Activated naive CD4-positive, alpha-beta T cell treated with anti-CD3 and anti-CD28 coated beads, Interleukin-2, amount 10 ng/mL, durations not matched to agents 7 days and 5 days (primary cell): ENCODE measurements at regions not wholly inside any gene's neighbourhood (a gene's known extent, or its start where the extent isn't known, plus 50 kb on each side); places are given as distances from the start of the nearest gene placed in this dataset.

Experiments used
- CTCF ChIA-PET: fragments of 350-600 bp; sonication (Branson Sonifier 250); formaldehyde crosslinking; loops from one replicate; lab custom pipeline; 2021; ENCODE audit warnings: antibody characterized with exemption; lab: Charles Lee
- DNase-seq: peaks from one replicate; pipeline ENCODE4 v3.0.0-alpha.2; 2020
- H3K27ac Mint-ChIP-seq: one replicate; pipeline ENCODE4 v1.8.0; 2021; ENCODE audit warnings: mild to moderate bottlenecking, moderate library complexity, mixed read lengths
- H3K27me3 Mint-ChIP-seq: one replicate; pipeline ENCODE4 v1.8.0; 2021; ENCODE audit warnings: mild to moderate bottlenecking, mixed read lengths
- H3K36me3 Mint-ChIP-seq: one replicate; pipeline ENCODE4 v1.8.0; 2021; ENCODE audit warnings: mixed read lengths
- H3K4me1 Mint-ChIP-seq: one replicate; pipeline ENCODE4 v1.8.0; 2021; ENCODE audit warnings: mixed read lengths
- H3K4me3 Mint-ChIP-seq: one replicate; pipeline ENCODE4 v1.8.0; 2021; ENCODE audit warnings: mild to moderate bottlenecking, moderate library complexity, mixed read lengths
- H3K9me3 Mint-ChIP-seq: one replicate; pipeline ENCODE4 v1.8.0; 2021; ENCODE audit warnings: mixed read lengths

- DNase-seq, result no peak
- Mint-ChIP-seq H3K36me3 (no peaks in the 10 kb centered on the region), H3K4me1 (no peaks in the 10 kb centered on the region), H3K27ac (no peak overlapping the region), H3K9me3 (no peaks in the 10 kb centered on the region), H3K4me3 (no peak overlapping the region), H3K27me3 (peaks cover 8% of the 10 kb centered on the region)
- CTCF ChIA-PET, result no interaction called here
Measured at GRCh38 chr20:46826343-46826984, 68.2 kb upstream of the EYA2 start.

DNA sequence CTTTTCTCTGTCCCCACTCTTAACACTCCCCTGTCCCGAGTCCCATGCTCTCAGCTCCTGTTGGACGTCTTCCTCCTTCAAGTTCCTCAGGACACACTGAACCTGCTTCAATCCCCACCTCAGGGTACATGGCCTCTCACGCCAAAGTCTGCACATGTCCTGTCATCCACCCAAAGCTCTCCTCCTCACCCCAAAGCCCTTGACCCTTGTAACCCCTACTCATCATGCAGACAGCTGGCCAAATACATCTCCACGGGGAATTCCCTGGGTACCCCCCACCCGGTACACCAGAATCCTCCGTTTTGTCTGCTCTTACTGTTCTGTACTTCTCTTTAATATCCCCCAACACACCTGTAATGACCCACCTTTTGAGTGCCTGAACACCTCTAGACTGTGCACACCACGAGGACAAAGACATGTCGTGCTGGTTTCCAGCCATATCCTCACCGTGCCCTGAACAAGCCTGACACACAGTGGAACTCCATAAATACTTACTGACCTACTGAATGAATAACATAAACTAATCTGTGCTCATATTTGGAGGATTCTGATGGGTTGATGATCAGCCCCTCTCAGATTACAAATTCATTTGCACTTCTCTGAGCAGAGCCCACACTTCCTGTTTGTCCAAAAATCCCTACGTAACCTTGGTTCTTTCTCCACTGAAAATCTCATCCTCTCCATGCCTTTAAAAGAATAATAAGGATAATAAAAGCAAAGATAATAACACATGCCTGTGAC lies 66.8 kb upstream of the EYA2 start:
- Mint-ChIP-seq H3K27ac (no peak overlapping the region), H3K9me3 (no peaks in the 10 kb centered on the region), H3K27me3 (peaks cover 8% of the 10 kb centered on the region), H3K36me3 (no peaks in the 10 kb centered on the region), H3K4me3 (no peak overlapping the region), H3K4me1 (no peaks in the 10 kb centered on the region)
- CTCF ChIA-PET, result no interaction called here
- no peak for DNase-seq

DNA sequence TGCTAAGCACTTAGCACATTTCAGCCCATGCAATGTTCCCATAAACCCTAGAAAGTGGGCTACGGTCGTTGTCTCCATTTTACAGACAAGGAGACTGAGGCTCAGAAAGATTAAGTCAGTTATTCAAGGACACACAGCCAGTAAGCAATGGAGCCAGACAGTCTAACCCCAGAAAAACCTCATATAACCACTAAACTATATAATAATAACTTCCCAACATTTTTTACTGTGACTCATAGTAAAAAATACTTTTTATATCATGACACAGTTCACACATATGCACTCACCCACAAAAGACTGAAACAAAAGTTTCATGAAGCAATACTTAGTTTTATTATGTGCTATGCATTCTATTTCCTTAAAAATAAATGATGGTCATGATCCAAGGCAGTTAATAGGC lies 66.2 kb upstream of the EYA2 start:
- H3K4me1 Mint-ChIP-seq, result no peaks in the 10 kb centered on the region

DNA sequence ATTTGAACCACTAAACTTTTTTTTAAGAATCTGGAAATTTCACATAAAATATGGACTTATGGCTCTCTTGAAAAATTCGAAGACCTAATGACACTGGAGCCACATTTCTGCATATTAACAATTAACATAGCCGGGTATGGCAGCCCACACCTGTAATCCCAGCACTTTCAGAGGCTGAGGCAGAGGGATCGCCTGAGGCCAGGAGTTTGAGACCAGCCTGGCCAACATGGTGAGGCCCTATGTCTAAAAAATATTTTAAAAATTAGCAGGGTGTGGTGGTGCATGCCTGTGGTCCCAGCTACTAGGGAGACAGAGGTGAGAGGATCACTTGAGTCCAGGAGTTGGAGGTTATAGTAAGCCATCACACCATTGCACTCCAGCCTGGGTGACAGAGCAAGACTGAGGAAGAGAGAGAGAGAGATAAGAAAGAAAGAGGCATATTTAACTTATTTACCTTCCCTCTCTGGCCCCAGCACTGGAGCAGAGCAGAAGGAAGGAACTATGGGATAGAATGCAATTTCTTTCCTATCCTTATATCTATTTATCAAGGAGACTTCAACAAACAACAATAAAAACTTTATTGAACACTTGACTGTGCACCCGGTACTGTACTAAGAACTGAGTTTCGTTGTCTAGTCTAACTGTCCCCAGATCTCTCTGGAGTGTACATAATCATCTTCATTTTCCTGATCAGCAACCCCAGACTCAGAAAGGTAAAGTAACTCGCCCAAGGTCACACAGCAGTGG lies 63.6 kb upstream of the EYA2 start:
- H3K4me1 Mint-ChIP-seq, result no peaks in the 10 kb centered on the region
- peaks cover 12% of the 10 kb centered on the region for H3K27me3 Mint-ChIP-seq
- no peak overlapping the region for H3K27ac Mint-ChIP-seq
- CTCF ChIA-PET, result no interaction called here
- no peaks in the 10 kb centered on the region for H3K36me3 Mint-ChIP-seq
- DNase-seq, result no peak
- no peak overlapping the region for H3K4me3 Mint-ChIP-seq
- no peaks in the 10 kb centered on the region for H3K9me3 Mint-ChIP-seq

More for the DNA sequence above, 66.2 kb upstream of the EYA2 start:
- H3K9me3 Mint-ChIP-seq, result no peaks in the 10 kb centered on the region
- no peak for DNase-seq
- CTCF ChIA-PET, result no interaction called here
- H3K36me3 Mint-ChIP-seq, result no peaks in the 10 kb centered on the region
- H3K4me3 Mint-ChIP-seq, result no peak overlapping the region
- H3K27ac Mint-ChIP-seq, result no peak overlapping the region
- peaks cover 8% of the 10 kb centered on the region for H3K27me3 Mint-ChIP-seq

GRCh38 chr20:46831633-46832011 lies 63.0 kb upstream of the EYA2 start:
- Mint-ChIP-seq H3K4me3 (no peak overlapping the region), H3K4me1 (no peaks in the 10 kb centered on the region), H3K27ac (no peak overlapping the region), H3K36me3 (no peaks in the 10 kb centered on the region), H3K9me3 (no peaks in the 10 kb centered on the region), H3K27me3 (peaks cover 15% of the 10 kb centered on the region)
- no peak for DNase-seq
- CTCF ChIA-PET, result no interaction called here

- no peaks in the 10 kb centered on the region for H3K36me3 Mint-ChIP-seq
- peaks cover 18% of the 10 kb centered on the region for H3K27me3 Mint-ChIP-seq
- H3K27ac Mint-ChIP-seq, result no peak overlapping the region
- CTCF ChIA-PET, result no interaction called here
- no peak for DNase-seq
- H3K4me1 Mint-ChIP-seq, result no peaks in the 10 kb centered on the region
- H3K9me3 Mint-ChIP-seq, result no peaks in the 10 kb centered on the region
- H3K4me3 Mint-ChIP-seq, result no peak overlapping the region
Measured at GRCh38 chr20:46832555-46832954, 62.1 kb upstream of the EYA2 start.

DNA sequence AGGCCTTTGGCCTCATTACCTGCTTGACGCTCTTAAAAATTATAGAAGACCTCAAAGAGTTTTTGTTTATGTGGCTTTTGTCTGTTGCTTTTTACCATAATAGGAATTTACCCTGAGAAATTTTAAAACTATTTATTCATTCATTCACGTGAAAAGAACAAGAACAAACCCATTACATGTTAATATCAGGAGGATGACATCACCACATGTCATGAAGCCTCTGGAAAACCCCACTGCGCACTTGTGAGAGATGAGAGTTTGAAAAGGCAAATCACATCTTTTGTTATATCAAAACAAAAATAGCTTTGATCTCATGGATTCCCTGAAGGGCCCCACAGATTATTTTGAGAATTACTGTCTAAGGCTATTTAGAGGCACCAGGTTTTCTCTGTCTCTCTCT lies 61.3 kb upstream of the EYA2 start:
- H3K4me1 Mint-ChIP-seq, result no peaks in the 10 kb centered on the region
- no peak for DNase-seq

GRCh38 chr20:46835418-46835817 lies 59.2 kb upstream of the EYA2 start:
- no peak for DNase-seq
- no peaks in the 10 kb centered on the region for H3K9me3 Mint-ChIP-seq
- H3K4me3 Mint-ChIP-seq, result no peak overlapping the region
- CTCF ChIA-PET, result interaction anchor here (0.6 kb wide), 1 partner anchor 567 kb away, joined by 3 read pairs; no protein-coding TSS in a partner anchor
- H3K4me1 Mint-ChIP-seq, result no peaks in the 10 kb centered on the region
- H3K27me3 Mint-ChIP-seq, result peaks cover 27% of the 10 kb centered on the region
- no peaks in the 10 kb centered on the region for H3K36me3 Mint-ChIP-seq
- no peak overlapping the region for H3K27ac Mint-ChIP-seq

More for the DNA sequence above, 61.3 kb upstream of the EYA2 start:
- Mint-ChIP-seq H3K27me3 (peaks cover 18% of the 10 kb centered on the region), H3K9me3 (no peaks in the 10 kb centered on the region), H3K27ac (no peak overlapping the region), H3K36me3 (no peaks in the 10 kb centered on the region), H3K4me3 (no peak overlapping the region)
- CTCF ChIA-PET, result no interaction called here

DNA sequence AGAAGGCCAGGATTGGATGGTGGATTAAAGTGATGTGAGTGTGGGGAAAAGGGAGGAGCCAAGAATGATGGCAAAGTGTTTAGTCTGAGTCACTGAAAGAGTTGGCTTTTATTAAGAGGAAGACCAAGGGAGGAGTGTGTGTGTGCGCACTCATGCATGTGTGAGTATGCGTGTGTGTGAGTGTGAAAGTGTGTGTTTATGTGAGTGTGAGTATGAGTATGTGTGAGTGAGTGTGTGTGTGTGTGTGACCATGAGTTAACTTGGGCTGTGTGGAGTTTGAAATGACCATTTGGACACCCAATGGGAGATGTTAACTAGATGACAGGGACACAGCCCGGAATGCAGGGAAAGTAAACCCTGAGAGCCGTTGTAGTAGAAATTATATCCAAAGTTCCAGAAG lies 57.6 kb upstream of the EYA2 start:
- no peaks in the 10 kb centered on the region for H3K9me3 Mint-ChIP-seq
- no peaks in the 10 kb centered on the region for H3K4me1 Mint-ChIP-seq
- DNase-seq, result no peak
- H3K27ac Mint-ChIP-seq, result no peak overlapping the region
- peaks cover 27% of the 10 kb centered on the region for H3K27me3 Mint-ChIP-seq
- H3K36me3 Mint-ChIP-seq, result no peaks in the 10 kb centered on the region
- CTCF ChIA-PET, result no interaction called here
- no peak overlapping the region for H3K4me3 Mint-ChIP-seq

- Mint-ChIP-seq H3K27ac (no peak overlapping the region), H3K9me3 (no peaks in the 10 kb centered on the region), H3K27me3 (peaks cover 27% of the 10 kb centered on the region), H3K36me3 (no peaks in the 10 kb centered on the region), H3K4me1 (no peaks in the 10 kb centered on the region), H3K4me3 (no peak overlapping the region)
- DNase-seq, result no peak
- CTCF ChIA-PET, result no interaction called here
Measured at GRCh38 chr20:46838011-46838410, 56.6 kb upstream of the EYA2 start.

- no peaks in the 10 kb centered on the region for H3K36me3 Mint-ChIP-seq
- H3K27me3 Mint-ChIP-seq, result peaks cover 27% of the 10 kb centered on the region
- no peak for DNase-seq
- H3K4me1 Mint-ChIP-seq, result no peaks in the 10 kb centered on the region
- CTCF ChIA-PET, result no interaction called here
- H3K27ac Mint-ChIP-seq, result no peak overlapping the region
- H3K9me3 Mint-ChIP-seq, result no peaks in the 10 kb centered on the region
- no peak overlapping the region for H3K4me3 Mint-ChIP-seq
Measured at GRCh38 chr20:46840054-46840729, 54.5 kb upstream of the EYA2 start.
